H1 (cell line): ENCODE measurements at regions not wholly inside any gene's neighbourhood (a gene's known extent, or its start where the extent isn't known, plus 50 kb on each side); places are given as distances from the start of the nearest gene placed in this dataset.

Experiments used
- GABPA ChIP-seq: IDR thresholded peaks from 2 replicates; pipeline ENCODE4 v1.6.1; 2011; ENCODE audit warnings: mild to moderate bottlenecking, low read length, moderate library complexity, borderline replicate concordance; ENCODE audit not compliant: insufficient read depth

DNA sequence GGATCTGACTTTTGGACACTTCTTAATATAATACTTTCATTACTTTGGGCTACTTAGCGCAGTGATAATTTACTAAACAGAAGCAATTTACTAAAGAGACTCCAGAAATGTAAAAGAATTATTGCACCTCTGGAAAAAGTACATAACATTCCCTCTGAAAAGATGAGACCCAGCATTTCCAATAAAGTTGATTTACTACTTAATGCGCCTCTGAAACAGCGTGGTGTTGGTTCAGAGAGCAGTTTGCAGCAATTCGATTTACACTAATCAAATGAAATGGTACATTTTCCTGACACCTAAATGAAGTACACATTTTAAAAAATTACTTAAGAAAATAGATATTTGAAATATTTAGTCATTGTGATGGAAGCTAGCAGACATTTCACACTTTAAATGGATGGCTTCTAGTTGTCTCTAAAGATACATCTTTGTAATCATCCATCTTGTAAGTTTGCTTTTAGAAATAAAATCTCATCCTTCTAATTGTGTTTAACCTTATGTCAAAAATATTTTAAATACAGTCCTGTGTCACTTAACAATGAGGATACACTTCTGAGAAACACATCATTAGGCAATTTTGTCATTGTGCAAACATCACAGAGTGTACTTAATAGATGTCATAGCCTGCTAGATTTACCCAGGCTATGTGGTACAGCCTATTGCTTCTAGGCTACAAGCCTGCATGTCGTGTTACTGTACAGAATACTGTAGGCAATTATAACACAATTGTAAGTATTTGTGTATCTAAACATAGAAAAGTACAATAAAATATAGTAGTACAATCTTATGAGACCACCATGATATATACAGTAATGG, 284.6 kb upstream of the UBE2E3 start (continued):
- no peak for TF ChIP-seq GABPA
